ENCODE measurements at regions not wholly inside any gene's neighbourhood (a gene's known extent, or its start where the extent isn't known, plus 50 kb on each side); places are given as distances from the start of the nearest gene placed in this dataset.

- TF ChIP-seq CTCF (IDR thresholded peaks at IDR 0.05; ENCODE audit: poor library complexity) (no peak), EZH2 (IDR thresholded peaks at IDR 0.05; ENCODE audit: borderline replicate concordance) (no peak)
Observed at GRCh38 chr13:106173891-106174610, 361.4 kb downstream of the EFNB2 start.

Data from hepatocyte (in vitro differentiated cells).